KMS-11 (cell line): ENCODE measurements at regions not wholly inside any gene's neighbourhood (a gene's known extent, or its start where the extent isn't known, plus 50 kb on each side); places are given as distances from the start of the nearest gene placed in this dataset.

Source experiments
- H2AFZ ChIP-seq: fragments of 200-600 bp; sonication (generic); 2 replicates; pipeline ENCODE4 v1.6.1; 2016; ENCODE audit warnings: antibody characterized with exemption, mixed run types, low read depth
- H3K27ac ChIP-seq: fragments of 200-600 bp; sonication (generic); 2 replicates; pipeline ENCODE4 v1.6.1; 2016; ENCODE audit warnings: mild to moderate bottlenecking, mixed run types
- H3K27me3 ChIP-seq: fragments of 200-600 bp; sonication (generic); 2 replicates; pipeline ENCODE4 v1.6.1; 2017; ENCODE audit warnings: mild to moderate bottlenecking, low read depth, mixed run types, moderate library complexity; ENCODE audit not compliant: insufficient read depth
- H3K36me3 ChIP-seq: fragments of 200-600 bp; sonication (generic); 2 replicates; pipeline ENCODE4 v1.6.1; 2017; ENCODE audit warnings: mild to moderate bottlenecking, mixed run types; ENCODE audit not compliant: insufficient read depth
- H3K4me1 ChIP-seq: fragments of 200-600 bp; sonication (generic); 2 replicates; pipeline ENCODE4 v1.6.1; 2016; ENCODE audit warnings: mild to moderate bottlenecking, low read depth, mixed run types; ENCODE audit not compliant: poor library complexity, severe bottlenecking
- H3K4me2 ChIP-seq: fragments of 200-600 bp; sonication (generic); 2 replicates; pipeline ENCODE4 v1.7.0; 2016; ENCODE audit warnings: mild to moderate bottlenecking, mixed run types
- H3K4me3 ChIP-seq: fragments of 200-600 bp; sonication (generic); IDR thresholded peaks from 2 replicates; pipeline ENCODE4 v1.6.1; 2017; ENCODE audit warnings: low read depth, low read length, mixed read lengths; ENCODE audit not compliant: insufficient read depth
- H3K79me2 ChIP-seq: fragments of 200-600 bp; sonication (generic); 2 replicates; pipeline ENCODE4 v1.6.1; 2016; ENCODE audit warnings: low read depth, mixed run types; ENCODE audit not compliant: insufficient read depth
- H3K9ac ChIP-seq: fragments of 200-600 bp; sonication (generic); 2 replicates; pipeline ENCODE4 v1.6.1; 2016; ENCODE audit warnings: mild to moderate bottlenecking, mixed run types
- H4K20me1 ChIP-seq: fragments of 200-600 bp; sonication (generic); 2 replicates; pipeline ENCODE4 v1.6.1; 2016; ENCODE audit warnings: mild to moderate bottlenecking, mixed run types; ENCODE audit not compliant: insufficient read depth
- CTCF ChIP-seq: fragments of 200-600 bp; sonication (generic); conservative IDR thresholded peaks from 2 replicates; pipeline ENCODE4 v1.6.1; 2017; ENCODE audit warnings: low read depth, mild to moderate bottlenecking, antibody characterized with exemption, low read length, moderate library complexity, mixed read lengths

GRCh38 chr4:169849456-169849855 lies 91.7 kb upstream of the HPF1 start:
- Histone ChIP-seq H3K36me3 (no peaks in the 10 kb centered on the region), H3K27ac (no peak overlapping the region), H3K79me2 (no peaks in the 10 kb centered on the region), H3K9ac (no peak overlapping the region), H3K4me2 (no peak overlapping the region), H3K4me3 (no peak overlapping the region), H4K20me1 (no peaks in the 10 kb centered on the region), H2AFZ (no peak overlapping the region), H3K27me3 (no peaks in the 10 kb centered on the region), H3K4me1 (no peaks in the 10 kb centered on the region)
- no peak for TF ChIP-seq CTCF

- Histone ChIP-seq H3K27ac (no peak overlapping the region), H3K4me2 (no peak overlapping the region), H3K36me3 (no peaks in the 10 kb centered on the region), H4K20me1 (no peaks in the 10 kb centered on the region), H3K79me2 (no peaks in the 10 kb centered on the region), H2AFZ (no peak overlapping the region), H3K27me3 (no peaks in the 10 kb centered on the region), H3K4me1 (no peaks in the 10 kb centered on the region), H3K9ac (no peak overlapping the region), H3K4me3 (no peak overlapping the region)
- no peak for TF ChIP-seq CTCF
Observed at GRCh38 chr4:169848018-169848417, 90.3 kb upstream of the HPF1 start.

- no peak overlapping the region for H2AFZ ChIP-seq
- H3K9ac ChIP-seq = no peak overlapping the region
- no peak overlapping the region for H3K4me3 ChIP-seq
- H3K4me2 ChIP-seq = no peak overlapping the region
- no peak for TF ChIP-seq CTCF
- no peak overlapping the region for H3K27ac ChIP-seq
- no peaks in the 10 kb centered on the region for H3K36me3 ChIP-seq
- H3K27me3 ChIP-seq = no peaks in the 10 kb centered on the region
- H4K20me1 ChIP-seq = no peaks in the 10 kb centered on the region
- no peaks in the 10 kb centered on the region for H3K4me1 ChIP-seq
- no peaks in the 10 kb centered on the region for H3K79me2 ChIP-seq
Observed at GRCh38 chr4:169847171-169847570, 89.4 kb upstream of the HPF1 start.

- Histone ChIP-seq H3K4me1 (no peaks in the 10 kb centered on the region), H4K20me1 (no peaks in the 10 kb centered on the region), H3K79me2 (no peaks in the 10 kb centered on the region), H3K36me3 (no peaks in the 10 kb centered on the region), H3K27ac (no peak overlapping the region), H3K9ac (no peak overlapping the region), H2AFZ (no peak overlapping the region), H3K4me3 (no peak overlapping the region), H3K4me2 (no peak overlapping the region), H3K27me3 (no peaks in the 10 kb centered on the region)
- no peak for TF ChIP-seq CTCF
Observed at GRCh38 chr4:169846396-169846795, 88.7 kb upstream of the HPF1 start.

- Histone ChIP-seq H3K27me3 (no peaks in the 10 kb centered on the region), H3K9ac (no peak overlapping the region), H2AFZ (no peak overlapping the region), H3K4me2 (no peak overlapping the region), H3K79me2 (no peaks in the 10 kb centered on the region), H3K27ac (no peak overlapping the region), H3K4me3 (no peak overlapping the region), H3K36me3 (no peaks in the 10 kb centered on the region), H3K4me1 (no peaks in the 10 kb centered on the region), H4K20me1 (no peaks in the 10 kb centered on the region)
- no peak for TF ChIP-seq CTCF
Observed at GRCh38 chr4:169841776-169842175, 84.0 kb upstream of the HPF1 start.
